Left lung (tissue), 4 donors: ENCODE measurements at regions not wholly inside any gene's neighbourhood (a gene's known extent, or its start where the extent isn't known, plus 50 kb on each side); places are given as distances from the start of the nearest gene placed in this dataset.

Experiments used
- ATAC-seq: fragments of 200-7000 bp; cut with Tn5 transposase; one replicate; pipeline ENCODE4 v1.9.1; 2020; ENCODE audit warnings: moderate library complexity
- DNase-seq, 4 donors: peaks; one replicate each; pipeline ENCODE4 v3.0.0-alpha.2; 2013 to 2020
- H3K27ac ChIP-seq, 2 donors: fragments of 200-600 bp; sonication (generic) in 1 of 2; one replicate each; pipeline versions ENCODE4 v1.5.0 to v1.8.0; 2020 to 2021
- H3K27me3 ChIP-seq, 2 donors: fragments of 200-600 bp; sonication (generic) in 1 of 2; one replicate each; pipeline versions ENCODE4 v1.5.0 to v1.8.0; 2020 to 2021
- H3K36me3 ChIP-seq, 2 donors: fragments of 200-600 bp; sonication (generic) in 1 of 2; one replicate each; pipeline versions ENCODE4 v1.5.0 to v1.8.0; 2020 to 2021
- H3K4me1 ChIP-seq, 2 donors: fragments of 200-600 bp; one replicate each; pipeline ENCODE4 v1.8.0; 2021
- H3K4me3 ChIP-seq, 2 donors: fragments of 200-600 bp; sonication (generic) in 1 of 2; one replicate each; pipeline versions ENCODE4 v1.5.0 to v1.8.0; 2020 to 2021; ENCODE audit warnings: mild to moderate bottlenecking in 1 of 2
- H3K9me3 ChIP-seq, 2 donors: fragments of 200-600 bp; sonication (generic) in 1 of 2; one replicate each; pipeline versions ENCODE4 v1.5.0 to v1.8.0; 2020 to 2021
- CTCF ChIP-seq, 2 donors: fragments of 200-600 bp; sonication (generic) in 1 of 2; IDR thresholded peaks; one replicate each; pipeline versions ENCODE4 v1.5.0 to v1.8.0; 2021; ENCODE audit warnings: antibody characterized with exemption in 2 of 2
- intact Hi-C, 2 donors: fragments of 100-400 bp; cut with DNase I; formaldehyde crosslinking; loops; one replicate each; pipeline versions ENCODE4 v1.11.2 to v1.14.2; 2022
- donor health status: DM: no; HTN: yes; CAD: no.
- donor health status: DM: no; HTN: no; CAD: no.

- no peaks in the 10 kb centered on the region for H3K27me3 ChIP-seq
- no peak overlapping the region for H3K27ac ChIP-seq
- TF ChIP-seq CTCF (IDR thresholded peaks at IDR 0.05), result no peak
- ATAC-seq (no peak), DNase-seq (no peak)
- H3K9me3 ChIP-seq, result no peaks in the 10 kb centered on the region
- H3K4me3 ChIP-seq, result no peak overlapping the region
- no peaks in the 10 kb centered on the region for H3K4me1 ChIP-seq
- intact Hi-C loops, result no loop called here
- no peaks in the 10 kb centered on the region for H3K36me3 ChIP-seq
These were observed 542.2 kb upstream of the USP15 start for GRCh38 chr12:61717986-61718385.

GRCh38 chr12:61739925-61740324, 520.3 kb upstream of the USP15 start:
- TF ChIP-seq CTCF (IDR thresholded peaks at IDR 0.05), result no peak
- Histone ChIP-seq H3K9me3 (no peaks in the 10 kb centered on the region), H3K36me3 (no peaks in the 10 kb centered on the region), H3K27me3 (no peaks in the 10 kb centered on the region), H3K4me3 (no peak overlapping the region), H3K27ac (no peak overlapping the region), H3K4me1 (no peaks in the 10 kb centered on the region)
- ATAC-seq, result no peak
- DNase-seq, result no peak
- intact Hi-C loops, result loop anchor here in 1 of 2 donors (5.0 kb wide), 1 partner anchor 38 kb away; no protein-coding TSS in a partner anchor

- Histone ChIP-seq H3K9me3 (no peaks in the 10 kb centered on the region), H3K27ac (no peak overlapping the region), H3K4me3 (no peak overlapping the region), H3K27me3 (no peaks in the 10 kb centered on the region), H3K36me3 (no peaks in the 10 kb centered on the region), H3K4me1 (no peaks in the 10 kb centered on the region)
- no peak for TF ChIP-seq CTCF (IDR thresholded peaks at IDR 0.05)
- peak; percentile 89 for ATAC-seq
- peak in 1 of 4 donors; percentile 5 for DNase-seq
- intact Hi-C loops, result no loop called here
These were observed 509.6 kb upstream of the USP15 start for GRCh38 chr12:61750604-61751003.

- Histone ChIP-seq H3K9me3 (no peaks in the 10 kb centered on the region), H3K4me1 (no peaks in the 10 kb centered on the region), H3K27me3 (no peaks in the 10 kb centered on the region), H3K36me3 (no peaks in the 10 kb centered on the region), H3K27ac (no peak overlapping the region), H3K4me3 (no peak overlapping the region)
- ATAC-seq, result no peak
- intact Hi-C loops, result no loop called here
- TF ChIP-seq CTCF (IDR thresholded peaks at IDR 0.05), result no peak
- no peak for DNase-seq
These were observed 506.0 kb upstream of the USP15 start for GRCh38 chr12:61754214-61754613.

- ATAC-seq (peak; percentile 41), DNase-seq (no peak)
- no peaks in the 10 kb centered on the region for H3K9me3 ChIP-seq
- H3K4me3 ChIP-seq, result no peak overlapping the region
- H3K4me1 ChIP-seq, result no peaks in the 10 kb centered on the region
- intact Hi-C loops, result no loop called here
- H3K27me3 ChIP-seq, result no peaks in the 10 kb centered on the region
- no peak for TF ChIP-seq CTCF (IDR thresholded peaks at IDR 0.05)
- no peak overlapping the region for H3K27ac ChIP-seq
- H3K36me3 ChIP-seq, result no peaks in the 10 kb centered on the region
These were observed 502.2 kb upstream of the USP15 start for GRCh38 chr12:61757831-61758505.
